Lung (tissue), 11 donors: ENCODE measurements at regions not wholly inside any gene's neighbourhood (a gene's known extent, or its start where the extent isn't known, plus 50 kb on each side); places are given as distances from the start of the nearest gene placed in this dataset.

Source experiments
- ATAC-seq: fragments of 200-7000 bp; cut with Tn5 transposase; one replicate; pipeline ENCODE4 v1.9.1; 2020; ENCODE audit warnings: moderate number of reproducible peaks; ENCODE audit not compliant: insufficient read depth, low FRiP score
- DNase-seq, 3 donors: peaks; one replicate each; pipeline ENCODE4 v3.0.0-alpha.2; 2013 to 2017
- H3K27ac ChIP-seq, 2 donors: one replicate each; pipeline ENCODE4 v1.5.1; 2013; ENCODE audit warnings: mild to moderate bottlenecking in 2 of 2, moderate library complexity in 2 of 2, control low read depth in 1 of 2, inconsistent platforms in 1 of 2, low read depth in 1 of 2, low read length in 1 of 2
- H3K27me3 ChIP-seq, 3 donors: one replicate each; pipeline ENCODE4 v1.5.1; 2013; ENCODE audit warnings: low read length in 2 of 3; ENCODE audit not compliant: control insufficient read depth in 3 of 3, insufficient read depth in 3 of 3
- H3K36me3 ChIP-seq, 4 donors: one replicate each; pipeline ENCODE4 v1.5.1; 2013; ENCODE audit warnings: low read length in 4 of 4, mild to moderate bottlenecking in 1 of 4, moderate library complexity in 1 of 4; ENCODE audit not compliant: control insufficient read depth in 4 of 4, insufficient read depth in 4 of 4
- H3K4me1 ChIP-seq, 5 donors: one replicate each; pipeline ENCODE4 v1.5.1; 2013; ENCODE audit warnings: low read length in 5 of 5, mild to moderate bottlenecking in 2 of 5, moderate library complexity in 1 of 5; ENCODE audit not compliant: control insufficient read depth in 5 of 5, insufficient read depth in 5 of 5
- H3K4me3 ChIP-seq: one replicate; pipeline ENCODE4 v1.5.1; 2013; ENCODE audit warnings: mild to moderate bottlenecking, control low read depth, moderate library complexity
- H3K9ac ChIP-seq, 2 donors: one replicate each; pipeline ENCODE4 v1.5.1; 2013; ENCODE audit warnings: low read length in 2 of 2, control low read depth in 1 of 2; ENCODE audit not compliant: insufficient read depth in 1 of 2
- H3K9me3 ChIP-seq, 4 donors: one replicate each; pipeline ENCODE4 v1.5.1; 2013; ENCODE audit warnings: low read length in 3 of 4, mild to moderate bottlenecking in 1 of 4, moderate library complexity in 1 of 4; ENCODE audit not compliant: control insufficient read depth in 4 of 4, insufficient read depth in 3 of 4
- CTCF ChIP-seq: IDR thresholded peaks from 2 replicates; pipeline ENCODE4 v1.5.1; 2012; ENCODE audit warnings: mild to moderate bottlenecking; ENCODE audit errors: control extremely low read depth, extremely low read depth
- WGBS, 2 donors: extraction: QIAGEN DNeasy Blood & Tissue Kit; methylation state at CpG; one replicate each; pipeline ENCODE4 v1.1.7; 2013; 5-methylcytosine and 5-hydroxymethylcytosine counted together
- donor health status: control.
- donor health status: control.
- donor health status: Bipolar disorder and iron deficiency.
- donor health status: healthy.
- donor health status: DM: yes; HTN: yes; CAD: no.

- Histone ChIP-seq H3K9ac (no peak overlapping the region), H3K27me3 (no peaks in the 10 kb centered on the region), H3K27ac (no peak overlapping the region), H3K36me3 (no peaks in the 10 kb centered on the region), H3K9me3 (no peaks in the 10 kb centered on the region), H3K4me1 (no peaks in the 10 kb centered on the region), H3K4me3 (no peak overlapping the region)
- ATAC-seq (no peak), DNase-seq (no peak)
- WGBS, 2 donors, result 81 to 83% methylated on average over 7 of the region's 7 CpGs
- no peak for TF ChIP-seq CTCF
Observed at GRCh38 chr4:166535865-166536264, 662.8 kb downstream of the TLL1 start.

GRCh38 chr4:166538491-166539005, 665.5 kb downstream of the TLL1 start:
- peaks cover 0 to 2% (median 0%) of the 10 kb centered on the region in 4 donors for H3K9me3 ChIP-seq
- no peak overlapping the region for H3K9ac ChIP-seq
- 84 to 87% methylated on average over 2 of the region's 2 CpGs for WGBS, 2 donors
- no peak overlapping the region for H3K4me3 ChIP-seq
- H3K27me3 ChIP-seq, result no peaks in the 10 kb centered on the region
- no peaks in the 10 kb centered on the region for H3K4me1 ChIP-seq
- no peak overlapping the region for H3K27ac ChIP-seq
- ATAC-seq, result no peak
- no peak for DNase-seq
- no peaks in the 10 kb centered on the region for H3K36me3 ChIP-seq
- no peak for TF ChIP-seq CTCF

- Histone ChIP-seq H3K9me3 (peaks cover 0 to 4% (median 1%) of the 10 kb centered on the region in 4 donors), H3K9ac (no peak overlapping the region), H3K4me3 (no peak overlapping the region), H3K36me3 (no peaks in the 10 kb centered on the region), H3K27me3 (no peaks in the 10 kb centered on the region), H3K27ac (no peak overlapping the region), H3K4me1 (no peaks in the 10 kb centered on the region)
- TF ChIP-seq CTCF, result no peak
- no peak for ATAC-seq
- 85 to 89% methylated on average over 6 of the region's 6 CpGs for WGBS, 2 donors
- no peak for DNase-seq
Observed at GRCh38 chr4:166546009-166546408, 673.0 kb downstream of the TLL1 start.

- H3K4me3 ChIP-seq, result no peak overlapping the region
- no peaks in the 10 kb centered on the region for H3K36me3 ChIP-seq
- H3K9me3 ChIP-seq, result peaks cover 0 to 3% (median 0%) of the 10 kb centered on the region in 4 donors
- no peak for TF ChIP-seq CTCF
- ATAC-seq, result no peak
- H3K9ac ChIP-seq, result no peak overlapping the region
- DNase-seq, result no peak
- H3K27ac ChIP-seq, result no peak overlapping the region
- H3K27me3 ChIP-seq, result no peaks in the 10 kb centered on the region
- no peaks in the 10 kb centered on the region for H3K4me1 ChIP-seq
- WGBS, 2 donors, result 85 to 91% methylated on average over 2 of the region's 2 CpGs
Observed at GRCh38 chr4:166577639-166578038, 656.7 kb downstream of the SPOCK3 start.
